HG02763 (cell line): ENCODE measurements at regions not wholly inside any gene's neighbourhood (a gene's known extent, or its start where the extent isn't known, plus 50 kb on each side); places are given as distances from the start of the nearest gene placed in this dataset.

ENCODE experiments used
- ATAC-seq: cut with Tn5 transposase; IDR thresholded peaks from one replicate; pipeline ENCODE4 v1.9.1; 2021; ENCODE audit warnings: mild to moderate bottlenecking, moderate library complexity; ENCODE audit not compliant: unreplicated experiment

- ATAC-seq, result no peak
Observed at GRCh38 chr5:96582343-96582742, 79.8 kb upstream of the CAST start.

- ATAC-seq, result no peak
Observed at GRCh38 chr5:96584712-96585111, 77.5 kb upstream of the CAST start.

GRCh38 chr5:96588539-96588938, 73.6 kb upstream of the CAST start:
- ATAC-seq, result no peak

DNA sequence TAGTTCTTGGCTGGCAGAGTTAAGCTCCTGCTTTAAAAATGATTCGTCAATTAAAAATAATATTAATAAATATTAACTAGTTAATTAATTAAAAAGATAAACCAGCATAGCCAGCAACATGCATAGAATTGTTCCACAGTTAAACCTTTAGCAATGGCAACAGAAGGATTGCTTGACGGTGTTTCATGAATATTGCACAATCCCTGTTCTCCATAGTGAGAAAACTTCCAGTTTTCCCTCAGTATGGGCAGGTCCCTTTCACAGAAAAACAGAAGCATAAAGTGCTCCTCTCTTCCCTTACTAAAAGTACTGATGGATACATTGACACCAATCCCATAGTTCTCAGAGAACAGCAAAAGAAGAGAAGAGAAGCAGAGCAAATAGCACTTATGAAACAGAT, 71.4 kb upstream of the CAST start:
- no peak for ATAC-seq

GRCh38 chr5:96595300-96596090, 66.7 kb upstream of the CAST start:
- ATAC-seq, result no peak

DNA sequence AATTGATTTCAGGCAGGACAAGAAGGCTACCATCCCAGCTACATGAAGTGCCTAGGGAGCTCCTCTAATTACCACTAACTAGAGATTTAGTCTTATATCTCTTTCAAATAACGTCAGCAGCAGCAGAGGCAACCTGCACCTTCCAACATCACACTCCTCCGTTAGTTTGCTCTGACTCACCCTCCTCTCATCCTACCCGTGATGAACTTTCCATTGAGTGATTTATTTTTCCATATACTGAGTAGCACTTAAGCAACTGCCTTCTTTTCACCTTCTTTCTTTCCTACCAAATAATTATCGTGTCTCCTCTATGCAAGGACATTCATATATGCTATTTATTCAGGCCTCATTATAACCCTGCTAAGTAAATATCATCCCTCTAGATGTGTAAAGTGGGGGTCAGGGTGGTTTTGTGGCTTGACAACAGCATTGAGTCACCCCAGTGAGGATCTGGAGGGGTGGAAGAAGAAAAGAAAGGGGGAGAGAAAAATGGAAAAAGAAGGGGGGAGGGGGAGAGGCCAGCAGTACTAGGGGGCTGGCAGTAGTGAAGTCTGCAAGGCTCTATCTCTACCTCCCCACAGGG, 64.6 kb upstream of the CAST start:
- ATAC-seq, result no peak

DNA sequence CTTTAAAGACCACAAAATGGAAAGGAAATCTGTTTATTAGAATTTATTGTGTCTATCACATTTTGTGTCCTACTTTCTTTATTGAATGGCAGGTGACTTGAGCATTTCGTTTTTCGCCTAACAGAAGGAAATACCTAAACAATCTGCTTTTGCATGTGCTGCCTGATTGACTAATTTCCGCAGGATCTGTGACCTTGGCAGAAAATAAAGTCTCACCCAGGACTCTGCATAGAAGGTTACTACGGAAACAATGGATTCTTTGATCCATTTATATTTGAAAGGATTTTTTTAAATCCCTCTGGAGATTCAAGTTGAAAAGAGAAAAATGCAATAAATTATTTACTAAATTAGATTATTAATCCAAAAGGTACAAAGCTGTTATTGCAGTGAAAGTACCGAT, 61.0 kb upstream of the CAST start:
- no peak for ATAC-seq

GRCh38 chr5:96601715-96602244, 60.4 kb upstream of the CAST start:
- ATAC-seq, result peak; percentile 77

DNA sequence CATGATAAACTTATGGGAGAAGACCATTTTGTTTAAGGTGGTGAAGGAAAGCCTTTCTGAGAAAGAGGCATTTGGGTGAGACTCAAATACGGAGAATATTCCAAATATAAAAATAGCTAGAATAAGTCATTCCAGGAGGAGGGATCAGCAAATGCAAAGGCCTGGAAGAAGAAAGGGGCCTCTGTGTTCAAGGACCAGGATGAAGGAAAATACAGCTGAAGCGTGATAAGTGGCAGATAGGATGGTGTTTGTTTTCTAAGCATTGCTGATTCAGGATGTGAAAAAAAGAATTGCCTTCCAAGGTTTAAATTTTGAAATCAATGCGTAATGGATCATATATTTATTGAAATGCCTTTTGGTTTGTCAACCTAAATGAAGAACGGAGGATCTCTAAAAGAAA, 59.4 kb upstream of the CAST start:
- no peak for ATAC-seq

DNA sequence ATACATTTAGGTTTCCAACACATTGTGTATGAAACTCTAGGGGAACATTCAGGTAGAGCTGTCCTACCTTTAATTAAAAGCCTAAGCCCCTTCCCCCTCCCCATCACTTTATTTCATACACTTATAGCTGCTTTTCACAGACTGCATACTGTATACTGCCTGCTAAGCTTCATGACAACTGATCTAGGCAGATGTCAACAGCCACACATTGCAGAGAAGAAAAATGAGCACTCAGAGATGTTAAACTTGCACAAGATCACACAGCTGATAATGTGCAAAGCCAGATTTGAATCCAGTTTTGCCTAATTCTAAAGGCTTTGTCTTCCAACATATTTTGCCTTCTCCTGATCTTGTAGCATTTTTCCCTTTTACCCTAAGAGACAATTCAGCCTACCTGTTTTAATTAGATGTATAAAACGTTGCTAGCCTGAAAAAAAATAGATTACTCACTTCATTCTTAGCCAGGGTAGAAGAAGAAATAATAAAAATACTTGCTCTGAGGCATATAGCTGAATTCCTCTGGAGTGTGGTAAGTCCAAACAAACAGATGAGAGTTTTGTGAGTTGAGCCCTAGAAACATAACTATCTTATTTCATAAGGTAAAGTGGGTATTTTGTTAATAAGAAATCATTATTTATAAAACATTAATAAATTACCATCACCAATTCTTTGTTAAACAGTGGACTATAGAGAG, 56.9 kb upstream of the CAST start:
- no peak for ATAC-seq

DNA sequence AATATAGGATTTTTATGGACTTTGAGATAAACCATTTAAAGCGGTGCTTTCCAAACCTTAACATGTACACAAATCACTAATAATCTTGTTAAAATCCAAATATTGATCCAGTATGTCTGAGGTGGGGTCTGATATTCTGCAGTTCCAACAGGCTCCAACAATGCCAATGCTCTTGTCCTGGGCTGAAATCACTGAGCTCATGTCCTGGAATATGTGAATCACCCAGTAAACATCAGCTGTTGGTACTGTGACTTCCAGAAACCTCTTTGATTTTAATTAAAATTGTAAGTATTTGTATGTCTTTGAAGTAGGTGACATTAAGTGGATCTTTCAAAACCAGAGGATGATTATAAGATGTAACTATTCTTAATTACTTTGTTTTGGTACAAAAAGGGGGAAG, 52.8 kb upstream of the CAST start:
- no peak for ATAC-seq

DNA sequence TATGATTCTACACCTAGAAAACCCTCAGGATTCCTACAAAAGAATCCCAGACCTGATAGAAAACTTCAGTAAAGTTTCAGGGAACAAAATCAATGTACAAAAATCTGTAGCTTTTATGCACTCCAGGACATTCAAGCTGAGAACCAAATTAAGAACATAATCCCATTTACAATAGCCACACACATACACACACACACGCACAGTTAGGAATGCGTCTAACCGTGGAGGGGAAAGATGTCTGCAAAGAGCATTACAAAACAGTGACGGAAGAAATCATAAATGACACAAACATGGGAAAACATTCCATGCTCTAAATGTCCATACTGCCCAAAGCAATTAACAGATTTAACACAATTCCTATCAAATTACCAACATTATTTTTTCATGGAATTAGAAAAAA, 51.4 kb upstream of the CAST start:
- ATAC-seq, result no peak

GRCh38 chr5:96611946-96612345, 50.2 kb upstream of the CAST start:
- ATAC-seq, result no peak
